ENCODE measurements at regions not wholly inside any gene's neighbourhood (a gene's known extent, or its start where the extent isn't known, plus 50 kb on each side); places are given as distances from the start of the nearest gene placed in this dataset.
"Not testable (repeated sequence)": the region's sequence is repeated elsewhere in the genome, so short reads cannot be mapped to it uniquely, and the experiment has no call there.

GRCh38 chr3:84304214-84304613 is 654.6 kb upstream of the CADM2 start:
- intact Hi-C loops (cut with DNase I; ENCODE audit: low total_unique reads) = no loop called here
- no peak for TF ChIP-seq POLR2AphosphoS5 (IDR thresholded peaks at IDR 0.05)
- no peak for TF ChIP-seq POLR2A (IDR thresholded peaks at IDR 0.05)
- no peak for TF ChIP-seq CTCF (IDR thresholded peaks at IDR 0.05)
- TF ChIP-seq EP300 (IDR thresholded peaks at IDR 0.05; ENCODE audit: low read depth) = no peak
- 69 to 88% methylated on average over 5 to 11 of the region's 11 CpGs for WGBS, 2 donors (ENCODE audit: low coverage in 1 of 2)

GRCh38 chr3:84307339-84307738 is 651.5 kb upstream of the CADM2 start:
- TF ChIP-seq POLR2A (IDR thresholded peaks at IDR 0.05) (no peak), POLR2AphosphoS5 (IDR thresholded peaks at IDR 0.05) (no peak), EP300 (IDR thresholded peaks at IDR 0.05; ENCODE audit: low read depth) (no peak), CTCF (IDR thresholded peaks at IDR 0.05) (no peak)
- no peaks in the 10 kb centered on the region for H3K36me3 ChIP-seq
- no peaks in the 10 kb centered on the region for H3K9me3 ChIP-seq
- WGBS, 2 donors (ENCODE audit: low coverage in 1 of 2) = 85 to 100% methylated on average over 1 of the region's 1 CpG
- intact Hi-C loops (cut with DNase I; ENCODE audit: low total_unique reads) = no loop called here
- H3K4me3 ChIP-seq = no peak overlapping the region
- no peaks in the 10 kb centered on the region for H3K4me1 ChIP-seq
- no peaks in the 10 kb centered on the region for H3K27me3 ChIP-seq
- no peak overlapping the region for H3K27ac ChIP-seq
- no peak for DNase-seq
- in situ Hi-C loops (cut with MboI; ENCODE audit: low pct_ligation_motif_present in 1 of 4, low pct_unique_long_range_greater_than_20kb in 1 of 4, low sequenced_read_pairs in 3 of 4) = no loop called here

More at GRCh38 chr3:84304214-84304613, 654.6 kb upstream of the CADM2 start:
- H3K4me1 ChIP-seq = no peaks in the 10 kb centered on the region
- in situ Hi-C loops (cut with MboI; ENCODE audit: low pct_ligation_motif_present in 1 of 4, low pct_unique_long_range_greater_than_20kb in 1 of 4, low sequenced_read_pairs in 3 of 4) = no loop called here
- H3K27ac ChIP-seq = no peak overlapping the region
- H3K4me3 ChIP-seq = no peak overlapping the region
- H3K9me3 ChIP-seq = no peaks in the 10 kb centered on the region
- H3K36me3 ChIP-seq = no peaks in the 10 kb centered on the region
- H3K27me3 ChIP-seq = no peaks in the 10 kb centered on the region
- DNase-seq = no peak

GRCh38 chr3:84308379-84308778 is 650.4 kb upstream of the CADM2 start:
- no peak overlapping the region for H3K4me3 ChIP-seq
- WGBS, 2 donors (ENCODE audit: low coverage in 1 of 2) = 70 to 73% methylated on average over 3 of the region's 3 CpGs
- H3K36me3 ChIP-seq = no peaks in the 10 kb centered on the region
- no peak overlapping the region for H3K27ac ChIP-seq
- in situ Hi-C loops (cut with MboI; ENCODE audit: low pct_ligation_motif_present in 1 of 4, low pct_unique_long_range_greater_than_20kb in 1 of 4, low sequenced_read_pairs in 3 of 4) (no loop called here), intact Hi-C loops (cut with DNase I; ENCODE audit: low total_unique reads) (no loop called here)
- TF ChIP-seq POLR2A (IDR thresholded peaks at IDR 0.05) (no peak), EP300 (IDR thresholded peaks at IDR 0.05; ENCODE audit: low read depth) (no peak), CTCF (IDR thresholded peaks at IDR 0.05) (no peak), POLR2AphosphoS5 (IDR thresholded peaks at IDR 0.05) (no peak)
- no peaks in the 10 kb centered on the region for H3K27me3 ChIP-seq
- H3K4me1 ChIP-seq = no peaks in the 10 kb centered on the region
- no peaks in the 10 kb centered on the region for H3K9me3 ChIP-seq
- DNase-seq = no peak

GRCh38 chr3:84318273-84318809 is 640.4 kb upstream of the CADM2 start:
- Histone ChIP-seq H3K4me3 (no peak overlapping the region), H3K27ac (no peak overlapping the region), H3K36me3 (no peaks in the 10 kb centered on the region), H3K9me3 (peaks cover 0 to 4% of the 10 kb centered on the region in 2 donors), H3K27me3 (no peaks in the 10 kb centered on the region), H3K4me1 (no peaks in the 10 kb centered on the region)
- in situ Hi-C loops (cut with MboI; ENCODE audit: low pct_ligation_motif_present in 1 of 4, low pct_unique_long_range_greater_than_20kb in 1 of 4, low sequenced_read_pairs in 3 of 4) = no loop called here
- TF ChIP-seq EP300 (IDR thresholded peaks at IDR 0.05; ENCODE audit: low read depth) (no peak), CTCF (IDR thresholded peaks at IDR 0.05) (no peak), POLR2A (IDR thresholded peaks at IDR 0.05) (no peak), POLR2AphosphoS5 (IDR thresholded peaks at IDR 0.05) (no peak)
- DNase-seq = no peak
- WGBS, 2 donors (ENCODE audit: low coverage in 1 of 2) = 29 to 39% methylated on average over 1 to 2 of the region's 2 CpGs
- intact Hi-C loops (cut with DNase I; ENCODE audit: low total_unique reads) = no loop called here

GRCh38 chr3:84365563-84366278 is 593.1 kb upstream of the CADM2 start:
- H3K4me3 ChIP-seq; H3K9me3 ChIP-seq; intact Hi-C loops (cut with DNase I; ENCODE audit: low total_unique reads); H3K27ac ChIP-seq; H3K4me1 ChIP-seq; H3K27me3 ChIP-seq; DNase-seq; H3K36me3 ChIP-seq; in situ Hi-C loops (cut with MboI; ENCODE audit: low pct_ligation_motif_present in 1 of 4, low pct_unique_long_range_greater_than_20kb in 1 of 4, low sequenced_read_pairs in 3 of 4): not testable (repeated sequence)
- WGBS, 2 donors (ENCODE audit: low coverage in 1 of 2) = 66% methylated on average over 9 of the region's 9 CpGs; no CpG with 5 or more reads in 1 of the 2 donors

All from transverse colon (tissue), 4 donors.